ENCODE measurements at regions not wholly inside any gene's neighbourhood (a gene's known extent, or its start where the extent isn't known, plus 50 kb on each side); places are given as distances from the start of the nearest gene placed in this dataset.

DNA sequence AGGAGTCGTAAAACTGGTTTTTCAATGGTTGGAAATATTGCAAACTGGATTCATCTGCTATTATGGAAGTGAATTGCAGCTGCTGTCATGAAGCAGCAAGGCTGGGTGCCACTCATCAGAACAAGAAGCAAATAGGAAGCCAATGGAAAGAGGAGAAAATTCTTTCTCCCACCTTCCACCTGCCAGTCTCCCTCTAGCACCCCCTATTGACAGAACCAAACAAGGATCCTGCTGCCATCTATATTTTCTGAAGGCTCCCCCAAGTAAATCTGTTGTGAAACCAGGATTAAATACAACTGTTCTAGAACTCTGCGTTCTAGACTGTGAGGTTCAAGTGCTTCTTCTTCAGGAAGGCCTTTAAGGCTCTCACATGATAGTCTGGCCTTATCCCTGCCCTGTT, 286.6 kb downstream of the AACS start:
- TF ChIP-seq CEBPB (IDR thresholded peaks at IDR 0.05): no peak
- TF ChIP-seq TEAD4 (IDR thresholded peaks at IDR 0.05): no peak
- no peak for TF ChIP-seq EP300 (IDR thresholded peaks at IDR 0.05; ENCODE audit: borderline replicate concordance)
- no peak for TF ChIP-seq YY1 (IDR thresholded peaks at IDR 0.05; ENCODE audit: low read depth)
- TF ChIP-seq TAF1 (IDR thresholded peaks at IDR 0.05; ENCODE audit: low read depth): no peak
- no peak for TF ChIP-seq CREB1 (IDR thresholded peaks at IDR 0.05; ENCODE audit: low read depth)
- no peak for TF ChIP-seq EGR1 (IDR thresholded peaks at IDR 0.05)
- no peak for TF ChIP-seq RAD21 (IDR thresholded peaks at IDR 0.05; ENCODE audit: low read depth)
- TF ChIP-seq, protein P1, sequence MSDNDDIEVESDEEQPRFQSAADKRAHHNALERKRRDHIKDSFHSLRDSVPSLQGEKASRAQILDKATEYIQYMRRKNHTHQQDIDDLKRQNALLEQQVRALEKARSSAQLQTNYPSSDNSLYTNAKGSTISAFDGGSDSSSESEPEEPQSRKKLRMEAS (IDR thresholded peaks at IDR 0.05): no peak
- TF ChIP-seq FOXM1 (IDR thresholded peaks at IDR 0.05; ENCODE audit: borderline replicate concordance, low read depth): no peak
- TF ChIP-seq, protein P2, sequence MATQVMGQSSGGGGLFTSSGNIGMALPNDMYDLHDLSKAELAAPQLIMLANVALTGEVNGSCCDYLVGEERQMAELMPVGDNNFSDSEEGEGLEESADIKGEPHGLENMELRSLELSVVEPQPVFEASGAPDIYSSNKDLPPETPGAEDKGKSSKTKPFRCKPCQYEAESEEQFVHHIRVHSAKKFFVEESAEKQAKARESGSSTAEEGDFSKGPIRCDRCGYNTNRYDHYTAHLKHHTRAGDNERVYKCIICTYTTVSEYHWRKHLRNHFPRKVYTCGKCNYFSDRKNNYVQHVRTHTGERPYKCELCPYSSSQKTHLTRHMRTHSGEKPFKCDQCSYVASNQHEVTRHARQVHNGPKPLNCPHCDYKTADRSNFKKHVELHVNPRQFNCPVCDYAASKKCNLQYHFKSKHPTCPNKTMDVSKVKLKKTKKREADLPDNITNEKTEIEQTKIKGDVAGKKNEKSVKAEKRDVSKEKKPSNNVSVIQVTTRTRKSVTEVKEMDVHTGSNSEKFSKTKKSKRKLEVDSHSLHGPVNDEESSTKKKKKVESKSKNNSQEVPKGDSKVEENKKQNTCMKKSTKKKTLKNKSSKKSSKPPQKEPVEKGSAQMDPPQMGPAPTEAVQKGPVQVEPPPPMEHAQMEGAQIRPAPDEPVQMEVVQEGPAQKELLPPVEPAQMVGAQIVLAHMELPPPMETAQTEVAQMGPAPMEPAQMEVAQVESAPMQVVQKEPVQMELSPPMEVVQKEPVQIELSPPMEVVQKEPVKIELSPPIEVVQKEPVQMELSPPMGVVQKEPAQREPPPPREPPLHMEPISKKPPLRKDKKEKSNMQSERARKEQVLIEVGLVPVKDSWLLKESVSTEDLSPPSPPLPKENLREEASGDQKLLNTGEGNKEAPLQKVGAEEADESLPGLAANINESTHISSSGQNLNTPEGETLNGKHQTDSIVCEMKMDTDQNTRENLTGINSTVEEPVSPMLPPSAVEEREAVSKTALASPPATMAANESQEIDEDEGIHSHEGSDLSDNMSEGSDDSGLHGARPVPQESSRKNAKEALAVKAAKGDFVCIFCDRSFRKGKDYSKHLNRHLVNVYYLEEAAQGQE (IDR thresholded peaks at IDR 0.05; ENCODE audit: low read depth): no peak
- TF ChIP-seq NFIC (IDR thresholded peaks at IDR 0.05): no peak
